ENCODE measurements at regions not wholly inside any gene's neighbourhood (a gene's known extent, or its start where the extent isn't known, plus 50 kb on each side); places are given as distances from the start of the nearest gene placed in this dataset.
"Not testable (repeated sequence)": the region's sequence is repeated elsewhere in the genome, so short reads cannot be mapped to it uniquely, and the experiment has no call there.

GRCh38 chr10:108639010-108639409 lies 1284.3 kb downstream of the XPNPEP1 start:
- no peak for DNase-seq

GRCh38 chr10:108638225-108638624 lies 1285.1 kb downstream of the XPNPEP1 start:
- DNase-seq = no peak

GRCh38 chr10:108633046-108633445 lies 1290.3 kb downstream of the XPNPEP1 start:
- DNase-seq = no peak

- DNase-seq = no peak
These were observed 1291.2 kb downstream of the XPNPEP1 start for GRCh38 chr10:108632144-108632543.

GRCh38 chr10:108631332-108631731 lies 1292.0 kb downstream of the XPNPEP1 start:
- no peak for DNase-seq

- DNase-seq = peak; percentile 5
These were observed 1293.5 kb downstream of the XPNPEP1 start for GRCh38 chr10:108629834-108630233.

- DNase-seq = no peak
These were observed 1299.3 kb downstream of the XPNPEP1 start for GRCh38 chr10:108624052-108624451.

- no peak for DNase-seq
These were observed 1302.3 kb downstream of the XPNPEP1 start for GRCh38 chr10:108620821-108621534.

- DNase-seq = peak; percentile 18
These were observed 1306.6 kb downstream of the XPNPEP1 start for GRCh38 chr10:108616559-108617285.

- no peak for DNase-seq
These were observed 1307.6 kb downstream of the XPNPEP1 start for GRCh38 chr10:108615576-108616320.

GRCh38 chr10:108612485-108612884 lies 1310.8 kb downstream of the XPNPEP1 start:
- no peak for DNase-seq

GRCh38 chr10:108608860-108609259 lies 1314.5 kb downstream of the XPNPEP1 start:
- no peak for DNase-seq

GRCh38 chr10:108601851-108602250 lies 1321.5 kb downstream of the XPNPEP1 start:
- DNase-seq = peak; percentile 47

- DNase-seq = not testable (repeated sequence)
These were observed 1322.8 kb downstream of the XPNPEP1 start for GRCh38 chr10:108600511-108600910.

GRCh38 chr10:108599317-108599716 lies 1324.0 kb downstream of the XPNPEP1 start:
- not testable (repeated sequence) for DNase-seq

- DNase-seq = peak; percentile 7
These were observed 1324.5 kb downstream of the XPNPEP1 start for GRCh38 chr10:108598831-108599230.

- DNase-seq = no peak
These were observed 1325.0 kb downstream of the XPNPEP1 start for GRCh38 chr10:108598320-108598695.

GRCh38 chr10:108597657-108598319 lies 1325.5 kb downstream of the XPNPEP1 start:
- DNase-seq = no peak

- DNase-seq = peak; percentile 49
These were observed 1326.3 kb downstream of the XPNPEP1 start for GRCh38 chr10:108597031-108597430.

GRCh38 chr10:108592956-108593355 lies 1330.4 kb downstream of the XPNPEP1 start:
- no peak for DNase-seq

- peak; percentile 13 for DNase-seq
These were observed 1331.9 kb downstream of the XPNPEP1 start for GRCh38 chr10:108591417-108591816.

- DNase-seq = no peak
These were observed 1336.9 kb downstream of the XPNPEP1 start for GRCh38 chr10:108586424-108586823.

GRCh38 chr10:108583877-108584276 lies 1339.4 kb downstream of the XPNPEP1 start:
- DNase-seq = no peak
